MM.1S (cell line): ENCODE measurements at regions not wholly inside any gene's neighbourhood (a gene's known extent, or its start where the extent isn't known, plus 50 kb on each side); places are given as distances from the start of the nearest gene placed in this dataset.

Source experiments
- CTCF ChIP-seq: fragments of 300-600 bp; sonication (generic); IDR thresholded peaks from 2 replicates; pipeline ENCODE4 v1.5.1; 2016; ENCODE audit warnings: antibody characterized with exemption, low read length, mixed read lengths
- EZH2 ChIP-seq: fragments of 300-600 bp; sonication (generic); optimal IDR thresholded peaks from 2 replicates; pipeline ENCODE3; 2017; ENCODE audit warnings: low read depth, mild to moderate bottlenecking, antibody characterized with exemption, low read length, mixed read lengths
- EZH2phosphoT487 ChIP-seq: fragments of 300-600 bp; sonication (generic); IDR thresholded peaks from 2 replicates; pipeline ENCODE4 v1.6.1; 2018; ENCODE audit warnings: antibody characterized with exemption, low read length

GRCh38 chr18:30501594-30501993, 540.9 kb downstream of the DSC3 start:
- no peak for TF ChIP-seq CTCF
- no peak for TF ChIP-seq EZH2
- no peak for TF ChIP-seq EZH2phosphoT487
